ENCODE measurements at regions not wholly inside any gene's neighbourhood (a gene's known extent, or its start where the extent isn't known, plus 50 kb on each side); places are given as distances from the start of the nearest gene placed in this dataset.
"Not testable (repeated sequence)": the region's sequence is repeated elsewhere in the genome, so short reads cannot be mapped to it uniquely, and the experiment has no call there.

GRCh38 chr5:71786337-71787055, 67.4 kb downstream of the CARTPT start:
- TF ChIP-seq CTCF (IDR thresholded peaks at IDR 0.05; ENCODE audit: extremely low read depth, missing control alignments): no peak
- DNase-seq (ENCODE audit: low spot score): no peak

GRCh38 chr5:71788794-71789193, 69.7 kb downstream of the CARTPT start:
- no peak for TF ChIP-seq CTCF (IDR thresholded peaks at IDR 0.05; ENCODE audit: extremely low read depth, missing control alignments)
- DNase-seq (ENCODE audit: low spot score): no peak

- no peak for TF ChIP-seq CTCF (IDR thresholded peaks at IDR 0.05; ENCODE audit: extremely low read depth, missing control alignments)
- DNase-seq (ENCODE audit: low spot score): no peak
Measured at GRCh38 chr5:71789746-71790145, 70.7 kb downstream of the CARTPT start.

GRCh38 chr5:71790433-71790832, 71.4 kb downstream of the CARTPT start:
- DNase-seq (ENCODE audit: low spot score): no peak
- TF ChIP-seq CTCF (IDR thresholded peaks at IDR 0.05; ENCODE audit: extremely low read depth, missing control alignments): no peak

- not testable (repeated sequence) for DNase-seq (ENCODE audit: low spot score)
Measured at GRCh38 chr5:71792041-71792440, 73.0 kb downstream of the CARTPT start.

GRCh38 chr5:71794061-71794695, 75.1 kb downstream of the CARTPT start:
- DNase-seq (ENCODE audit: low spot score): no peak
- no peak for TF ChIP-seq CTCF (IDR thresholded peaks at IDR 0.05; ENCODE audit: extremely low read depth, missing control alignments)

GRCh38 chr5:71802673-71803072, 83.6 kb downstream of the CARTPT start:
- DNase-seq (ENCODE audit: low spot score): no peak
- no peak for TF ChIP-seq CTCF (IDR thresholded peaks at IDR 0.05; ENCODE audit: extremely low read depth, missing control alignments)

GRCh38 chr5:71806711-71807110, 87.6 kb downstream of the CARTPT start:
- no peak for TF ChIP-seq CTCF (IDR thresholded peaks at IDR 0.05; ENCODE audit: extremely low read depth, missing control alignments)
- DNase-seq (ENCODE audit: low spot score): no peak

Data from GM20000 (cell line).